ENCODE measurements at regions not wholly inside any gene's neighbourhood (a gene's known extent, or its start where the extent isn't known, plus 50 kb on each side); places are given as distances from the start of the nearest gene placed in this dataset.

- no peak for DNase-seq (ENCODE audit: low read depth in 2 of 2, low spot score in 1 of 2)
Observed at GRCh38 chr13:44092078-44092970, 212.6 kb downstream of the LACC1 start.

GRCh38 chr13:44093607-44094564, 214.2 kb downstream of the LACC1 start:
- no peak for DNase-seq (ENCODE audit: low read depth in 2 of 2, low spot score in 1 of 2)

DNA sequence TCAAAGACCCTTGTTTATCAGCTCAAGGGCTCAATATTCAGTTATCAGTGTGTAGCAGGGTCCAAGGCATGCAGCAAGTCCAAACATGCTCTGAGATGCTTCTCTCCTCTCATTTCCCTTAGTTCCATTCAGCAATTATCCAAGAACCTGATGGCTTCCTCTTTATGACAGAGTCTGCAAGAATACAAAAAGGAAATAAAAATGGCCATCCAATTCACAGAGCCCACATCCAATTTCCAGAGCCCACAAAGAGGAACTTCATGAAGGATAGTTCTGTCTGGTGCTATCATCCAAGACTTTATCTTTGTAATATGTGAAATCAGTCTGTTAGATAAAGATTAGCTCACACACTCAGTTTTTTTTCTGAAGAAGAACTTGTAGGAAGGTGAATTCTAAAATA, 217.2 kb downstream of the LACC1 start:
- DNase-seq (ENCODE audit: low read depth in 2 of 2, low spot score in 1 of 2) = no peak

GRCh38 chr13:44098559-44098958, 218.9 kb downstream of the LACC1 start:
- DNase-seq (ENCODE audit: low read depth in 2 of 2, low spot score in 1 of 2) = no peak

GRCh38 chr13:44101347-44102083, 221.8 kb downstream of the LACC1 start:
- no peak for DNase-seq (ENCODE audit: low read depth in 2 of 2, low spot score in 1 of 2)

GRCh38 chr13:44103429-44104196, 223.9 kb downstream of the LACC1 start:
- no peak for DNase-seq (ENCODE audit: low read depth in 2 of 2, low spot score in 1 of 2)

DNA sequence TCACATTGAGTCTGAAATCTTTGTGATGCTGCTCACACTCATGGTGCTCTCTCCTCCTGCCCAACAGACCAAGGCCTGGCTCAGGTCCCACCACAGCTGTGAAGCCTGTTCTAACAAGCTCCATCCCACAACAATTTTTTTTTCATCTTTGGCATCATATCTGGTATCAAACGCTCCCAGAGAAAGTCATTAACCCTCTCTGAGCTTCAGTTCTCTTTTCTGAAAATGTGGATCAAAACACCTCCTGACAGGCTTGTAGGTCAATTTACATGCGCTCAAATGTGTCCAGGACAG, 224.4 kb downstream of the LACC1 start:
- DNase-seq (ENCODE audit: low read depth in 2 of 2, low spot score in 1 of 2) = no peak

GRCh38 chr13:44104969-44105368, 225.3 kb downstream of the LACC1 start:
- no peak for DNase-seq (ENCODE audit: low read depth in 2 of 2, low spot score in 1 of 2)

DNA sequence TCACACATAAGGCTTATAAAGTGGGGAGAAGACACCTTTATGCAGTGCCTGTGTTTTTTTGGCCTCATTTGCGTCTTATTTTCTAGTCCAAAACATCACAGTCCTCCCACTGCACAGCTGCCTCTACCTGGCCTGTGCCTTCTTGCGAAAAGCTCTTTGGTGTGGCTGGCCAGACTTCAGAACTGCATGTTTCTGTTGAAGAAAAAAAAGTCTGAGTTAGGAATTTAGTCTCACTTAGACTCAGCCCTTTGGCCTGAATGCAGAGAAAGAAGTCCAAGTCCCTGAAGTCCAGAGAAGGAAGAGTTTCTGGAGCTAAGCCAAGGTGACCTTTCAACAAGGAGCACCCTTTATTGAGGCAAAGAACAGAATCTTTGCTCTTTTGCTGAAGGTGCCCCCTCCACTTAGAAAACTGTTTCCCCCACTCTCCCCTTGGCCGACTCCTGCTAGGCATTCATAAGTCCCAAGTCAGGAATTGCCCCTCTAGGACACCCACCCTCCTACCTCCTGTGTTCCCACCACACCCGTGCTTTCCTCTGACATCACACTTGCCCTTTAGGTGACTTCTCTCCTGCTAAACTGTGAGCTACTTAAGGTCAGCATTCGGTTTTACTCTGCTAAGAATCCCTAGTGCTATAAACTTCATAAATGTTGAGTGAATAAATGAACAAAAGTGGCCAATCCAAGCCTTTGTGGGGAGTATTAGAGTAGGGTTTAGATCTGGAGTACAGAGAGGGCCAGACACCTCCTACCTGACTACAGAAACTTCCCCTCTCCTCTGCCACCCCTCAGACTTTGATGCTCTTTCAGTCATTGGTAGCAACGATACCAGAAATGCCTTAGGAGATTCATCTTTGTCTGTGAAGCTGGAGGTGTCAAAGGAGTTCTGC, 226.8 kb downstream of the LACC1 start:
- no peak for DNase-seq (ENCODE audit: low read depth in 2 of 2, low spot score in 1 of 2)

DNA sequence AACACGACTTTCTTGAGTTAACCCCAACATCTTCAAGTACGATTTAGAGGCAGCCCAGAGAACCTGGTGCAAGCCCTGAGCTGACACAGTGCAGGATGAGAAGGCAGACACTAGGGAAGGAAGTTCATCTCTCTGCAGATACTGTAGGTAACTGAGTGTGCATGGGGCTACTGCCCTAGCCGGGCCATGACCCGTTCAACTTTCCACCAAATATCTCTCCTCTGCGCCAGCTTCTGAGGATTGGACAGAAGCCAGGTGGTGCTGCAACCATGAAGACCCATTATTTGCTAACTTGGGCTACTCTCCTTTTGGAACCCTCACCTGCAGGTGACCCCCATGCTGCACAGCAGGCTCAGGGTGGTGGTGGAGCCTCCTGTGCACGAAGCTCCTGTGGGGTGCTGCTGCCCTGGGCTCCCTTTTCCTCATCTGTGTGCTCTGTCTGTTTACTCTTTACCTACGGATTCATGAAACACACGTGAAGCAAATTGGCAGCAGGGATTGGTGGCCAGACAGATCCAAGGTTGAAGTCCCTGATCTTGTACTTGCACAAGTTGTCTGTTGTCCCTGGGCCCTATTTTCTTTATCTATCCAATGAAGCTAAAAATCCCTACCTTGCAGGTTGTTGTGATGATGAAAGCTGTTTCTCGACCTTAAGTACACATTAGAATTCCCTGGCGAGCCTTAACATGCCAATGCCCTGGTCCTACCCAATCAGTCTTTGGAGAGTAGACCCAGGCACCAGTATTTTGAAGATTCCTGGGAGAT, 227.8 kb downstream of the LACC1 start:
- DNase-seq (ENCODE audit: low read depth in 2 of 2, low spot score in 1 of 2) = no peak

DNA sequence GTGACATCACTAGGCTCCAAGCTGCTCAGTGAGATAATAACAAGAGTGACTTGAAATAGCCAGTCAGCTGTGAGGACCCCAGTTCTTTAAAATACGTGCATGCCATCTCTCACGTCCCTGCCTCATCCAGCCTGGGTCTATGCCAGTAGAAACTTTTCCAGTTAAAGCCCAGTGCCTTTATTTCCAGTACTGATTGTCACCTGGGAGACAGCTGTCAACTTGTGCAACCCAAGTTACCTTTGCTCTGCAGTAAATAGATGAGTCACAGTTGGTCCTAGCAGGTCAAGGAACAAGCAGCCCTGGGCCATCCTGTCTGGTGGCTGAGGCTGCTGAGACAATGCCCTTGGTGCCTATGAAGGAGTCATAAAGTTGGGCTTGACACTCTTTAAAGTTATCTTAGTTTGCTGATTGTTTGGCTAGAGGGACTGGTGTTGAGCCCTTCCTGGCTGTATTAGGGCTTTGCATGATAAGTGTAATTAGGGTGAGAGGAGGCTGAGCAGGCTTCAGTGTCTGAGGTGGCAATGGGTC, 228.7 kb downstream of the LACC1 start:
- no peak for DNase-seq (ENCODE audit: low read depth in 2 of 2, low spot score in 1 of 2)

- DNase-seq (ENCODE audit: low read depth in 2 of 2, low spot score in 1 of 2) = no peak
Observed at GRCh38 chr13:44110091-44110621, 230.5 kb downstream of the LACC1 start.

DNA sequence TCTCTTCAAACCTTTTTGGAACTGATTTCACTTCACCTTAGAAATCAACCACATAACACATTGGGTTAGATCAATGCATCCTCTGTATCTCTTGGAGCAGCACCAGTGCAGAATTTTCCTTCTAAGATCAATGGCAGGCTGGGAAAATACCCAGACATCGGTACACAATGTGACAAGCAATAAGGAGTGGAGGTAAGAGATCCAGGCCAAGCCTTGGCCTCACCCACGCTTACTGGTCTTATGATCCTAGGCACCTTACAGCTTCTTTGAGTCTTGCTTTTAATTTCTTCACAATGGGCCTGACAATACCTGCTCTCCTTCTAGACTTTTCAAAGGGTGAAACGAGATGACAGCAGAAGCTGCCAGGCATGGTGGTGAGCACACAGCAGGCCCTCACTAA, 232.0 kb downstream of the LACC1 start:
- no peak for DNase-seq (ENCODE audit: low read depth in 2 of 2, low spot score in 1 of 2)

- no peak for DNase-seq (ENCODE audit: low read depth in 2 of 2, low spot score in 1 of 2)
Observed at GRCh38 chr13:44112700-44113329, 233.1 kb downstream of the LACC1 start.

GRCh38 chr13:44116562-44117332, 237.0 kb downstream of the LACC1 start:
- no peak for DNase-seq (ENCODE audit: low read depth in 2 of 2, low spot score in 1 of 2)

GRCh38 chr13:44117351-44117750, 237.6 kb downstream of the LACC1 start:
- no peak for DNase-seq (ENCODE audit: low read depth in 2 of 2, low spot score in 1 of 2)

DNA sequence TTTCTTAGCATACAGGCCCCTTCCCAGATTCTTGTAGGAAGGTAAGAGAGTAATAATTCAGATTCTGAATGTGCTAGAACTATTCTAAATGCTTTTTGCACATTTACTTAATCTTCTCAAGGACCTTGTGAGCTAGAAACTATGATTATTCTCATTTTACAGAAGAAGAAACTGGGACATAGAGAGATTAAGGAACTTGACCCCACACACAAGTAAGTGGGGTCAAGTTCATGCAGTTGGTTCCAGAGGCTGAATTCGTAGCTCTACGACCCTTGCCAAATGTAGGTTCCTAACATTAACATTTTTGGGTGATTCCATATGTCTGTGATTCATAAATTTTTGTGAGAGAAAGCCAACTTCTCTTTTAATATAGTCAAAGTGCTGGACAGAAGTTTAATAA, 238.1 kb downstream of the LACC1 start:
- DNase-seq (ENCODE audit: low read depth in 2 of 2, low spot score in 1 of 2) = no peak

All from stimulated activated CD8-positive, alpha-beta memory T cell treated with anti-CD3 and anti-CD28 coated beads, Interleukin-4, amount 100 ng/mL, for 4 hours (primary cell).